HepG2 (cell line): ENCODE measurements at regions not wholly inside any gene's neighbourhood (a gene's known extent, or its start where the extent isn't known, plus 50 kb on each side); places are given as distances from the start of the nearest gene placed in this dataset.

Source experiments
- ATAC-seq: fragments of 200-7000 bp; cut with Tn5 transposase; 3 replicates; pipeline ENCODE4 v1.9.1; 2020; ENCODE audit warnings: mild to moderate bottlenecking, moderate library complexity
- BruUV-seq: library from RNA; stranded (reverse); fragments of 400-500 nt; replicated peaks from 2 replicates; lab custom pipeline; 2021; lab: Mats Ljungman, UMichigan
- CTCF ChIA-PET: fragments of 300-600 bp; formaldehyde crosslinking; extraction: SDS; loops from one replicate; lab custom pipeline; 2021; ENCODE audit warnings: low total read pairs, inconsistent platforms, low intra/inter-chr PET ratio; lab: Yijun Ruan, JAX
- POLR2A ChIA-PET: fragments of 350-600 bp; sonication (Branson Sonifier 250); formaldehyde crosslinking; loops from one replicate; lab custom pipeline; 2020; ENCODE audit warnings: antibody characterized with exemption, inconsistent platforms; lab: Yijun Ruan, JAX
- DNase-seq: peaks from one replicate; pipeline ENCODE4 v3.0.0-alpha.2; 2015; ENCODE audit warnings: low spot score
- FAIRE-seq: peaks from 3 replicates; lab custom pipeline; 2011; peaks lifted over from hg19 to GRCh38; lab: Jason Lieb, UNC
- H2AFZ ChIP-seq: one replicate; pipeline ENCODE4 v1.6.1; 2011; ENCODE audit warnings: low read length, inconsistent platforms
- H3K27ac ChIP-seq: fragments of 300-600 bp; 3 replicates; pipeline ENCODE4 v1.8.0; 2011; ENCODE audit warnings: mixed run types, mild to moderate bottlenecking, mixed read lengths, low read length, inconsistent platforms; ENCODE audit not compliant: insufficient read depth; ENCODE audit errors: extremely low read length
- H3K27me3 ChIP-seq, 2 experiments: fragments of 200-600 bp in 1 of 2; 2 replicates in 1 of 2; 3 replicates in 1 of 2; pipeline versions ENCODE4 v1.6.0 to v1.8.0; 2011; ENCODE audit warnings: low read length in 2 of 2, mild to moderate bottlenecking in 2 of 2, moderate library complexity in 2 of 2, inconsistent platforms in 1 of 2; ENCODE audit not compliant: insufficient read depth in 2 of 2, control insufficient read depth in 1 of 2
- H3K36me3 ChIP-seq, 2 experiments: fragments of 200-600 bp in 1 of 2; replicated peaks in 1 of 2; 2 replicates in 1 of 2; 3 replicates in 1 of 2; pipeline versions ENCODE4 v1.5.1 to v1.8.0; 2011; ENCODE audit warnings: low read length in 2 of 2, inconsistent platforms in 1 of 2; ENCODE audit not compliant: insufficient read depth in 2 of 2, control insufficient read depth in 1 of 2
- H3K4me1 ChIP-seq: 2 replicates; pipeline ENCODE4 v1.5.1; 2012; ENCODE audit warnings: low read length, inconsistent platforms; ENCODE audit not compliant: insufficient read depth
- H3K4me2 ChIP-seq: 2 replicates; pipeline ENCODE4 v1.6.0; 2011; ENCODE audit warnings: low read depth, low read length, inconsistent platforms
- H3K4me3 ChIP-seq, 3 experiments: fragments of 200-600 bp in 1 of 3; sonication (generic), shearing (Covaris generic) in 1 of 3; replicated peaks in 1 of 3; 2 replicates each; pipeline ENCODE4 v1.5.1; 2011 to 2016; ENCODE audit warnings: low read length in 3 of 3, inconsistent platforms in 2 of 3, low read depth in 2 of 3, mild to moderate bottlenecking in 2 of 3, control low read depth in 1 of 3, mixed read lengths in 1 of 3; ENCODE audit not compliant: insufficient read depth in 1 of 3
- H3K79me2 ChIP-seq: one replicate; pipeline ENCODE4 v1.6.1; 2011; ENCODE audit warnings: low read length, inconsistent platforms; ENCODE audit not compliant: insufficient read depth
- H3K9ac ChIP-seq: 2 replicates; pipeline ENCODE4 v1.6.0; 2011; ENCODE audit warnings: mild to moderate bottlenecking, low read depth, low read length, inconsistent platforms; ENCODE audit not compliant: insufficient read depth
- H3K9me3 ChIP-seq: 2 replicates; pipeline ENCODE4 v1.5.1; 2012; ENCODE audit warnings: mild to moderate bottlenecking, low read length
- H4K20me1 ChIP-seq: 2 replicates; pipeline ENCODE4 v1.6.0; 2011; ENCODE audit warnings: inconsistent platforms, mild to moderate bottlenecking, low read length, moderate library complexity; ENCODE audit not compliant: insufficient read depth
- ATRX ChIP-seq: sonication (generic); formaldehyde crosslinking; IDR thresholded peaks from 2 replicates; pipeline ENCODE4 v1.4.0; 2020; ENCODE audit warnings: missing genetic modification reagents, borderline replicate concordance
- CEBPB ChIP-seq: IDR thresholded peaks from 2 replicates; pipeline ENCODE4 v1.6.1; 2011; ENCODE audit warnings: low read depth, low read length, improper control_type of control experiment, borderline replicate concordance
- MAFK ChIP-seq, 2 experiments: IDR thresholded peaks in 1 of 2; conservative IDR thresholded peaks in 1 of 2; 2 replicates each; pipeline ENCODE4 v1.6.1; 2011; ENCODE audit warnings: improper control_type of control experiment in 2 of 2, low read length in 2 of 2
- NFE2 ChIP-seq: sonication (generic); formaldehyde crosslinking; IDR thresholded peaks from 2 replicates; pipeline ENCODE4 v1.4.0; 2020; ENCODE audit warnings: missing genetic modification reagents
- NFE2L2 ChIP-seq: fragments of 150-350 bp; IDR thresholded peaks from 2 replicates; pipeline ENCODE4 v1.6.1; 2014; ENCODE audit warnings: low read length
- ZBTB44 ChIP-seq: sonication (generic); formaldehyde crosslinking; IDR thresholded peaks from 2 replicates; pipeline ENCODE4 v1.4.0; 2020; ENCODE audit warnings: missing genetic modification reagents
- ZNF337 ChIP-seq: sonication (generic); formaldehyde crosslinking; IDR thresholded peaks from 2 replicates; pipeline ENCODE4 v1.5.1; 2020; ENCODE audit warnings: missing genetic modification reagents, low read depth, mild to moderate bottlenecking, borderline replicate concordance
- WGBS: methylation state at CpG from one replicate; pipeline ENCODE4 v1.1.6; 2017; ENCODE audit warnings: low lambda C conversion rate; 5-methylcytosine and 5-hydroxymethylcytosine counted together
- in situ Hi-C: cut with HindIII; loops from 2 replicates; pipeline ENCODE4 v1.10.0; 2017; ENCODE audit warnings: low pct_unique_long_range_greater_than_20kb; ENCODE audit not compliant: extremely low pct_ligation_motif_present
- intact Hi-C: fragments of 100-400 bp; cut with micrococcal nuclease; formaldehyde crosslinking; loops from one replicate; pipeline ENCODE4 v1.10.0; 2022; ENCODE audit not compliant: unreplicated experiment
- TF ChIP-seq, protein P1 (sequence below): sonication (generic); formaldehyde crosslinking; IDR thresholded peaks from 2 replicates; pipeline ENCODE4 v1.5.1; 2020; ENCODE audit warnings: missing genetic modification reagents, mild to moderate bottlenecking, borderline replicate concordance

- FAIRE-seq = no peak
Measured at GRCh38 chr3:144585953-144586352, 614.3 kb downstream of the DIPK2A start.

DNA sequence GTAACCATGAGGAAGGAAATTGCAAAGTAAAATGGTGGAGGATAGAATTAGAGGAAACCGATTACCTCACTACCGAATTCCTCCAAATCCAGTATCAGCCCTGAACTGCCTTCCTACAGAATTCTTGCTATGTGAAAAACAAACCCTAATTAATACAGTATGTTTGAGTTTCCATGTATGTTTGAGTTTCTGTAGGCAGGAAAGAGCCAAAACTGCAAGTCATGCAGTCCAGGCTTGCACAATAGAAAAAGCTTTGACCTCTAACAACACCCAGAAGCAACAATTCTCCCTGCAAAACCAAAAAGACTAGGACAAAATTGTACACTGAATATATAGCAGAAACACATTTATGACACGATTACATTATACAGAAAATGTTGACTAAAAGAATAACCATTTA, 614.8 kb downstream of the DIPK2A start:
- no peak overlapping the region for H3K27ac ChIP-seq
- CTCF ChIA-PET = no interaction called here
- peak; percentile 11 for DNase-seq
- no peak overlapping the region for H3K4me2 ChIP-seq
- BruUV-seq = no TSS peak
- in situ Hi-C loops (no loop called here), intact Hi-C loops (no loop called here)
- no peak overlapping the region for H3K9ac ChIP-seq
- WGBS = 18% methylated on average over 3 of the region's 3 CpGs
- POLR2A ChIA-PET = no interaction called here
- H2AFZ ChIP-seq = no peak overlapping the region
- ATAC-seq = no peak; the same call in 2 of the 3 replicates
- no peaks in the 10 kb centered on the region for H3K27me3 ChIP-seq
- no peaks in the 10 kb centered on the region for H3K36me3 ChIP-seq
- no peaks in the 10 kb centered on the region for H4K20me1 ChIP-seq
- no peaks in the 10 kb centered on the region for H3K4me1 ChIP-seq
- H3K4me3 ChIP-seq = no peak overlapping the region
- no peaks in the 10 kb centered on the region for H3K79me2 ChIP-seq
- no peak for FAIRE-seq
- H3K9me3 ChIP-seq = 0 out of 2 replicates have a peak, but pooled peaks cover 7% of the 10 kb centered on the region
- TF ChIP-seq CEBPB (peak; percentile 4; the same call in 1 of the 2 replicates), NFE2L2 (peak; percentile 86), NFE2 (0 out of 2 replicates have a peak, but pooled peaks have one; percentile 26), MAFK (conservative IDR thresholded peaks at IDR 0.05 in 1 of 2, IDR thresholded peaks at IDR 0.05 in 1 of 2; ENCODE audit: low read length in 2 of 2) (0 out of 4 replicates have a peak, but pooled peaks of 1 of the 2 experiments have one; percentile 2), ZNF337 (CRISPR knock-in tag) (no peak), ZBTB44 (CRISPR knock-in tag) (no peak), ATRX (CRISPR knock-in tag) (no peak)

More at GRCh38 chr3:144585953-144586352, 614.3 kb downstream of the DIPK2A start:
- ChIA-PET POLR2A (no interaction called here), CTCF (no interaction called here)
- H3K79me2 ChIP-seq = no peaks in the 10 kb centered on the region
- ATAC-seq (no peak), DNase-seq (no peak)
- WGBS = 39% methylated on average over 7 of the region's 7 CpGs
- no peak overlapping the region for H3K4me2 ChIP-seq
- no peaks in the 10 kb centered on the region for H3K27me3 ChIP-seq
- H3K4me3 ChIP-seq = no peak overlapping the region
- H3K9ac ChIP-seq = no peak overlapping the region
- H3K9me3 ChIP-seq = 0 out of 2 replicates have a peak, but pooled peaks cover 7% of the 10 kb centered on the region
- intact Hi-C loops (no loop called here), in situ Hi-C loops (no loop called here)
- H4K20me1 ChIP-seq = no peaks in the 10 kb centered on the region
- no TSS peak for BruUV-seq
- no peaks in the 10 kb centered on the region for H3K4me1 ChIP-seq
- no peaks in the 10 kb centered on the region for H3K36me3 ChIP-seq
- H3K27ac ChIP-seq = no peak overlapping the region
- H2AFZ ChIP-seq = no peak overlapping the region
- TF ChIP-seq, protein P1, sequence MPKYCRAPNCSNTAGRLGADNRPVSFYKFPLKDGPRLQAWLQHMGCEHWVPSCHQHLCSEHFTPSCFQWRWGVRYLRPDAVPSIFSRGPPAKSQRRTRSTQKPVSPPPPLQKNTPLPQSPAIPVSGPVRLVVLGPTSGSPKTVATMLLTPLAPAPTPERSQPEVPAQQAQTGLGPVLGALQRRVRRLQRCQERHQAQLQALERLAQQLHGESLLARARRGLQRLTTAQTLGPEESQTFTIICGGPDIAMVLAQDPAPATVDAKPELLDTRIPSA (CRISPR knock-in tag) = no peak
- TF ChIP-seq NFE2L2 = peak; percentile 64
- TF ChIP-seq, all 625 proteins: peak for 1
